SU-DHL-6 (cell line): ENCODE measurements at regions not wholly inside any gene's neighbourhood (a gene's known extent, or its start where the extent isn't known, plus 50 kb on each side); places are given as distances from the start of the nearest gene placed in this dataset.

Experiments used
- H2AFZ ChIP-seq: fragments of 200-600 bp; sonication (generic); 2 replicates; pipeline ENCODE4 v1.6.1; 2014; ENCODE audit warnings: low read depth, mild to moderate bottlenecking, moderate library complexity, mixed read lengths, antibody characterized with exemption, low read length; ENCODE audit not compliant: severe bottlenecking
- H3F3A ChIP-seq: fragments of 200-600 bp; shearing (Covaris generic); 2 replicates; pipeline ENCODE4 v1.6.0; 2016; ENCODE audit warnings: antibody characterized with exemption, mild to moderate bottlenecking; ENCODE audit not compliant: insufficient read depth
- H3K27ac ChIP-seq: fragments of 200-600 bp; sonication (generic); 2 replicates; pipeline ENCODE4 v1.5.1; 2016; ENCODE audit warnings: low read depth, mild to moderate bottlenecking, low read length, moderate library complexity, mixed read lengths
- H3K27me3 ChIP-seq: fragments of 200-600 bp; sonication (generic), shearing (Covaris generic); 2 replicates; pipeline ENCODE4 v1.6.0; 2014; ENCODE audit warnings: mild to moderate bottlenecking, low read length
- H3K36me3 ChIP-seq: fragments of 200-600 bp; sonication (generic); 2 replicates; pipeline ENCODE4 v1.6.1; 2014; ENCODE audit warnings: mild to moderate bottlenecking, low read length, mixed read lengths
- H3K4me2 ChIP-seq: fragments of 300-600, 200-600 bp; shearing (Covaris generic), sonication (generic); 2 replicates; pipeline ENCODE4 v1.6.0; 2014; ENCODE audit warnings: low read length, low read depth, mild to moderate bottlenecking; ENCODE audit not compliant: poor library complexity, severe bottlenecking
- H3K4me3 ChIP-seq: fragments of 200-600 bp; sonication (generic); 2 replicates; pipeline ENCODE4 v1.5.1; 2014; ENCODE audit warnings: antibody characterized with exemption, low read length, mild to moderate bottlenecking, mixed read lengths; ENCODE audit not compliant: insufficient read depth, poor library complexity, severe bottlenecking
- H3K79me2 ChIP-seq: fragments of 200-600 bp; sonication (generic); 2 replicates; pipeline ENCODE4 v1.6.1; 2014; ENCODE audit warnings: mild to moderate bottlenecking, low read length, moderate library complexity; ENCODE audit not compliant: insufficient read depth
- H3K9ac ChIP-seq: fragments of 200-600 bp; sonication (generic); 2 replicates; pipeline ENCODE4 v1.7.0; 2014; ENCODE audit warnings: mild to moderate bottlenecking, low read length
- H3K9me2 ChIP-seq: fragments of 200-600 bp; sonication (generic); replicated peaks from 2 replicates; pipeline ENCODE4 v1.6.1; 2014; ENCODE audit warnings: low read length; ENCODE audit not compliant: insufficient read depth
- H3K9me3 ChIP-seq: fragments of 200-600 bp; sonication (generic); 2 replicates; pipeline ENCODE4 v1.6.1; 2014; ENCODE audit warnings: low read length, mixed read lengths; ENCODE audit not compliant: insufficient read depth
- H4K20me1 ChIP-seq: fragments of 200-600 bp; sonication (generic); 2 replicates; pipeline ENCODE4 v1.6.1; 2014; ENCODE audit warnings: low read depth, mild to moderate bottlenecking, antibody characterized with exemption, low read length, moderate library complexity, mixed read lengths
- EZH2phosphoT487 ChIP-seq: fragments of 200-600 bp; sonication (generic), shearing (Covaris generic); conservative IDR thresholded peaks from 2 replicates; pipeline ENCODE4 v1.6.1; 2018; ENCODE audit warnings: mild to moderate bottlenecking, antibody characterized with exemption, low read length, moderate library complexity, mixed read lengths
- TF ChIP-seq, protein P1 (sequence below): fragments of 200-600 bp; sonication (generic); IDR thresholded peaks from one replicate; pipeline ENCODE4 v1.5.1; 2017; ENCODE audit warnings: antibody characterized with exemption, mild to moderate bottlenecking, low read length, moderate library complexity; ENCODE audit not compliant: insufficient read depth, poor library complexity, severe bottlenecking

DNA sequence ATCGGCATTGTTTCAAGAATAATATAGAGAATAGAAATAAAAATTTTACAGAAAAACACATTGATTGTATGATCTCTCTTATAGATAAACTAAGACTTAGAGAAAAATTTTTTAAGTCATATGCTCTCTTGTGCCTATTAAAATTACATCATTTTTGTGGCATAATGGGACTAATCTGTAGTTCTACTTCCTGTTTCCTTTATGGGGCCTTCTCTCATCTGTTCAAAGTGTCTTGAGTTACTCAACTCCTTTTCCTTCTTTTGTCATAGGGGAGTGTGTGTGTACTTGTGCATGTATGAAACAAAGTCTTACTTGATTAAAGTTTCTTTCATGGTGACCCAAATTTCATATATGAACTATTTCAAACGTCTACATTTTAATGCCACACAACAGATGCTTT, 1448.9 kb upstream of the TENM3 start:
- Histone ChIP-seq H3K27me3 (no peaks in the 10 kb centered on the region), H3F3A (no peaks in the 10 kb centered on the region), H3K36me3 (no peaks in the 10 kb centered on the region), H2AFZ (no peak overlapping the region), H3K79me2 (no peaks in the 10 kb centered on the region), H3K4me3 (no peak overlapping the region), H3K9ac (no peak overlapping the region), H3K9me3 (no peaks in the 10 kb centered on the region), H3K4me2 (no peak overlapping the region), H3K9me2 (no peaks in the 10 kb centered on the region), H4K20me1 (no peaks in the 10 kb centered on the region), H3K27ac (no peak overlapping the region)
- TF ChIP-seq EZH2phosphoT487, result no peak
- TF ChIP-seq, protein P1, sequence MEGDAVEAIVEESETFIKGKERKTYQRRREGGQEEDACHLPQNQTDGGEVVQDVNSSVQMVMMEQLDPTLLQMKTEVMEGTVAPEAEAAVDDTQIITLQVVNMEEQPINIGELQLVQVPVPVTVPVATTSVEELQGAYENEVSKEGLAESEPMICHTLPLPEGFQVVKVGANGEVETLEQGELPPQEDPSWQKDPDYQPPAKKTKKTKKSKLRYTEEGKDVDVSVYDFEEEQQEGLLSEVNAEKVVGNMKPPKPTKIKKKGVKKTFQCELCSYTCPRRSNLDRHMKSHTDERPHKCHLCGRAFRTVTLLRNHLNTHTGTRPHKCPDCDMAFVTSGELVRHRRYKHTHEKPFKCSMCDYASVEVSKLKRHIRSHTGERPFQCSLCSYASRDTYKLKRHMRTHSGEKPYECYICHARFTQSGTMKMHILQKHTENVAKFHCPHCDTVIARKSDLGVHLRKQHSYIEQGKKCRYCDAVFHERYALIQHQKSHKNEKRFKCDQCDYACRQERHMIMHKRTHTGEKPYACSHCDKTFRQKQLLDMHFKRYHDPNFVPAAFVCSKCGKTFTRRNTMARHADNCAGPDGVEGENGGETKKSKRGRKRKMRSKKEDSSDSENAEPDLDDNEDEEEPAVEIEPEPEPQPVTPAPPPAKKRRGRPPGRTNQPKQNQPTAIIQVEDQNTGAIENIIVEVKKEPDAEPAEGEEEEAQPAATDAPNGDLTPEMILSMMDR, result no peak

DNA sequence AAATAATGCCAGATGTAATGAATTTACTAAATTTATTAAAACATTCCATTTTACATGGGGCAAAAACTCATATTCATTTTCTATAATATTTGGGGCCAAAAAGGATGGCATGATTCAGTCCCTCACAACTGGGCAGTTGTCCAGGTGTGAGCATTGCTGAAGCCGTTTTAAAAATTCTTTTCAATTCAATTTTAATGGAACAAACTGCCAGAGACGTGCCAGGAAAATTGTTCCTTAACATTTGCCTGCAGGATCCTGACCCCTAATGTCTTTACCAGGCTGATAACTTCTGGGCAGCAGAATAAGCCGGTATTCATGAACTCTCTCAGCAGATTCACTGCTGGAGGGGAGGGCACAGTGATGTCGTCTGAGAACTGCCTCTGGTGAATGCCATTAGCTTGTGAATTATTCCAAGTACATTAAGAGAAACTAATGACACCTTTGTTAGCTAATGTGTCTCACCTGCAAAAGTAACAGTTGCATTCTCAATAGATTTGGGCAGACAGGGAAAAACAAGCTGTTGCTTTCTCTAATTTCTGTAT, 1445.1 kb upstream of the TENM3 start:
- H3K4me2 ChIP-seq, result no peak overlapping the region
- H3K27ac ChIP-seq, result no peak overlapping the region
- no peak overlapping the region for H2AFZ ChIP-seq

DNA sequence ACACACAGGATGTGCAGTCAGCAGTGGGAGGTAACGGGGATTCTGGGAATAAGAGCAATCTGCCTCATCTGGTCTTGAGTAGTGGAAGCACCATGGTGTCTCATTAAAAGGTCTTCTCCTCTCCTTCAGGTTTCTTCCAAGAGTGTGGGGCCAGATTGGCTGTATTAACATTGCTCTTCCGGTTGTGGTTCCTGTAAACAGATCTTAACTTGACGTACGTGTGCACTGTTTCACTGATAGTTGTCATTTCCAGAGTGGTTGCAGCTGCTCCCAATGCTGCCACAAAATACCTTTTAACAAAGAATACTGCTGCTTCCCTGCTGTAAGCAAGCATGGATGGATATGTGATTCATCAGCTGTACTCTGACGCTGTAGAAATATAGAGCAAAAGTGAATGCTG, 1443.4 kb upstream of the TENM3 start:
- H3K36me3 ChIP-seq, result no peaks in the 10 kb centered on the region
- H4K20me1 ChIP-seq, result no peaks in the 10 kb centered on the region
- H2AFZ ChIP-seq, result no peak overlapping the region
- no peaks in the 10 kb centered on the region for H3F3A ChIP-seq
- no peak overlapping the region for H3K4me2 ChIP-seq
- no peak for TF ChIP-seq EZH2phosphoT487
- TF ChIP-seq, protein P1, result no peak
- no peaks in the 10 kb centered on the region for H3K79me2 ChIP-seq
- no peaks in the 10 kb centered on the region for H3K9me2 ChIP-seq
- no peak overlapping the region for H3K4me3 ChIP-seq
- no peaks in the 10 kb centered on the region for H3K27me3 ChIP-seq
- H3K9ac ChIP-seq, result no peak overlapping the region
- no peaks in the 10 kb centered on the region for H3K9me3 ChIP-seq
- H3K27ac ChIP-seq, result no peak overlapping the region

More for the DNA sequence above, 1445.1 kb upstream of the TENM3 start:
- Histone ChIP-seq H3F3A (no peaks in the 10 kb centered on the region), H3K36me3 (no peaks in the 10 kb centered on the region), H3K9me2 (no peaks in the 10 kb centered on the region), H3K9ac (no peak overlapping the region), H3K79me2 (no peaks in the 10 kb centered on the region), H3K9me3 (no peaks in the 10 kb centered on the region), H3K4me3 (no peak overlapping the region), H4K20me1 (no peaks in the 10 kb centered on the region), H3K27me3 (no peaks in the 10 kb centered on the region)
- TF ChIP-seq, protein P1, result no peak
- TF ChIP-seq EZH2phosphoT487, result no peak
